ENCODE measurements at regions not wholly inside any gene's neighbourhood (a gene's known extent, or its start where the extent isn't known, plus 50 kb on each side); places are given as distances from the start of the nearest gene placed in this dataset.

DNA sequence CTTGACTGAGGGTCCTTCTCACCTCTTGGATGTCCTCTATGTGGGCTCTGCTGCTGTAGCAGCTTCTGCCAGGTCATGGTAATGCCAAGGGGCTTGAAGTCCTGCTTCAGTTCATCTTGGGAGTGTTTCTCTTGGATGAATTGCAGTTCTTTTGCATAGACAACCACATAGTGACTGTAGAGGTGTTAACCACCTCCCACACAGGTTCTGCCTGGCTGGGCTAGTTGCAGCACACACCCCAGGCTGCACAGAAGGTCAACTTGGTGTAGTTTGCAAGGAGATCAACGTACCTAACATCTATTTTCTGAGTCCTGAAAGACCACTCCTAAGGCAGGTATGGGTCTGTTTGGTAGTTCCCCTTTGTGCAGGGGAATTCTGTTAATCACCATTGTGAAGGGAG, 108.1 kb downstream of the ADCYAP1 start:
- Histone ChIP-seq H3K36me3 (ENCODE audit: low read depth) (no peaks in the 10 kb centered on the region), H3K4me3 (ENCODE audit: severe bottlenecking) (no peak overlapping the region), H3K27me3 (ENCODE audit: insufficient read depth, poor library complexity, severe bottlenecking) (no peaks in the 10 kb centered on the region), H3K27ac (ENCODE audit: poor library complexity, severe bottlenecking) (no peak overlapping the region), H3K4me1 (ENCODE audit: insufficient read depth, poor library complexity, severe bottlenecking) (peaks cover 5% of the 10 kb centered on the region), H3K9me3 (ENCODE audit: severe bottlenecking) (no peaks in the 10 kb centered on the region)
- ATAC-seq (ENCODE audit: low read depth) (no peak), DNase-seq (ENCODE audit: low spot score) (no peak)
- TF ChIP-seq, protein P1, sequence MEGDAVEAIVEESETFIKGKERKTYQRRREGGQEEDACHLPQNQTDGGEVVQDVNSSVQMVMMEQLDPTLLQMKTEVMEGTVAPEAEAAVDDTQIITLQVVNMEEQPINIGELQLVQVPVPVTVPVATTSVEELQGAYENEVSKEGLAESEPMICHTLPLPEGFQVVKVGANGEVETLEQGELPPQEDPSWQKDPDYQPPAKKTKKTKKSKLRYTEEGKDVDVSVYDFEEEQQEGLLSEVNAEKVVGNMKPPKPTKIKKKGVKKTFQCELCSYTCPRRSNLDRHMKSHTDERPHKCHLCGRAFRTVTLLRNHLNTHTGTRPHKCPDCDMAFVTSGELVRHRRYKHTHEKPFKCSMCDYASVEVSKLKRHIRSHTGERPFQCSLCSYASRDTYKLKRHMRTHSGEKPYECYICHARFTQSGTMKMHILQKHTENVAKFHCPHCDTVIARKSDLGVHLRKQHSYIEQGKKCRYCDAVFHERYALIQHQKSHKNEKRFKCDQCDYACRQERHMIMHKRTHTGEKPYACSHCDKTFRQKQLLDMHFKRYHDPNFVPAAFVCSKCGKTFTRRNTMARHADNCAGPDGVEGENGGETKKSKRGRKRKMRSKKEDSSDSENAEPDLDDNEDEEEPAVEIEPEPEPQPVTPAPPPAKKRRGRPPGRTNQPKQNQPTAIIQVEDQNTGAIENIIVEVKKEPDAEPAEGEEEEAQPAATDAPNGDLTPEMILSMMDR (IDR thresholded peaks at IDR 0.05; ENCODE audit: poor library complexity, severe bottlenecking) = no peak

DNA sequence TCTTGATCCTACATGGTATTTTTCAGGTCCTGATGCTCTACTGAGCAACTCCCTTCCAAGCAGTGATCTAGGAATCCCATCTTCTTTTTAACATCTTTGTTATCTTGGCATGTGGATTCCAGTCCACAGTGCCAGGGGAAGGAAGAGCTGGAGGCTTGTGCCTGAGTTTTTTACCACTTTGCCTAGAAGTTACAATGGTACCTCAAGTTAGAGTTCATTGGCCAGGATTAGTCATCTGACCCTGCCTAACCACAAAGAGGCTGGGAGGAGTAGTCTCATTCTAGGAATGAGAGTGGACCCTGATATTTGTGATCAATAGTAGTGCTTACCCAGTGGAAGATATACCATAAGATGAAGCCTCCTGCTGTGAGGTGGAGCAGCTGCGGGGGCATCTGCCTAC, 109.3 kb downstream of the ADCYAP1 start:
- Histone ChIP-seq H3K27ac (ENCODE audit: poor library complexity, severe bottlenecking) (no peak overlapping the region), H3K9me3 (ENCODE audit: severe bottlenecking) (no peaks in the 10 kb centered on the region), H3K27me3 (ENCODE audit: insufficient read depth, poor library complexity, severe bottlenecking) (no peaks in the 10 kb centered on the region), H3K36me3 (ENCODE audit: low read depth) (no peaks in the 10 kb centered on the region), H3K4me3 (ENCODE audit: severe bottlenecking) (no peak overlapping the region), H3K4me1 (ENCODE audit: insufficient read depth, poor library complexity, severe bottlenecking) (peaks cover 5% of the 10 kb centered on the region)
- no peak for DNase-seq (ENCODE audit: low spot score)
- ATAC-seq (ENCODE audit: low read depth) = no peak
- TF ChIP-seq, protein P1 (IDR thresholded peaks at IDR 0.05; ENCODE audit: poor library complexity, severe bottlenecking) = no peak

DNA sequence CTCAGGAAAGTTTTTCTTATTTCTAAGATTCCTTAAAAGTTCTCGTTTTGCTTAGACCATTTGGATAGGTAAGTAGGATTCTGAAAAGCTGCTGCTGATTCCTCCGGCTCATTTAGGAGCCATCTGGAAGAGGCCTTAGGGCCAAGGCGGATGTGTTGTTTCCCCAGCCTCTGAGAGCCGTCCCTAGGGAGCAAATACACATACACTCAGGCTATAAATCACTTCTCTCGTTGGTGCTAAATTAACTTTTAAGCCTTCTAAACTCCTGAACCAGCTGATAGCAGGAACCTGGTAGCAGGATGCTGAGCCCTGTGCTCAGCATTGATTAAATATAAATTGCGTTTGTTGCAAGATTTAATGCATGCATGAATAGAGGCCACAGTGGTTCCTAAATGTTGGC, 109.8 kb downstream of the ADCYAP1 start:
- Histone ChIP-seq H3K36me3 (ENCODE audit: low read depth) (no peaks in the 10 kb centered on the region), H3K27me3 (ENCODE audit: insufficient read depth, poor library complexity, severe bottlenecking) (no peaks in the 10 kb centered on the region), H3K4me1 (ENCODE audit: insufficient read depth, poor library complexity, severe bottlenecking) (peaks cover 5% of the 10 kb centered on the region), H3K9me3 (ENCODE audit: severe bottlenecking) (no peaks in the 10 kb centered on the region), H3K4me3 (ENCODE audit: severe bottlenecking) (no peak overlapping the region), H3K27ac (ENCODE audit: poor library complexity, severe bottlenecking) (no peak overlapping the region)
- no peak for DNase-seq (ENCODE audit: low spot score)
- ATAC-seq (ENCODE audit: low read depth) = no peak
- TF ChIP-seq, protein P1 (IDR thresholded peaks at IDR 0.05; ENCODE audit: poor library complexity, severe bottlenecking) = no peak

DNA sequence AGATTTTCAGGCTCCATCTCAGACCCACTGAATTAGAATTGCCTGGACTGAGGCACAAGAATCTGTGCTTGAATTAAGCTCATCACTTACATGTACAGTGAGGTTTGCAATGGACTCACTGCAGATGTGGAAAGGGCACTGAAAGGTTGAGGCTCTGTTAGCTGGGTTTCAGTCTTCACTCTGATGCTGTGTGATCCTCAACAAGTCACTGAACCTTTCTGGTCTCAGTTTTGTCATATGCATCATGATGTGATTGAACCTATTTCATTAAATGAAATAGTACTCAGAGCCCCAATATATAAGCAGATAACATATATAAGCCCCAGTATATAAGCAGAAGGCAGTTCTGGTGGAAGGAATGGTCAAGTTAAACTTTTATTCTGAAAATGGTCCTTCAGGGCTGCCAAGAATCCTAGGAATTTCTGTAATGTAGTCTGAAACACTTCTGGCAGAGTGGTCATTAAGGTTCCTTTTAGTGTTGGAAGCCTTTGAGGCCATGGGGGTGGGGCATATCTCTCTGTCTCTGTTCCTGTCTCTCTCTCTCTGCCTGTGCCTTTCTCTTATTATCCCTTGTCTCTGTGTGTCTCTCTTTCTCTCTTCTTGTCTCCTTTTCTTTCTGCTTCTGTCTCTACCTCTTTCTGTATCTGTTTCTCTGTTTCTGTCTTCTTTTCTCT, 110.4 kb downstream of the ADCYAP1 start:
- Histone ChIP-seq H3K36me3 (ENCODE audit: low read depth) (no peaks in the 10 kb centered on the region), H3K27me3 (ENCODE audit: insufficient read depth, poor library complexity, severe bottlenecking) (no peaks in the 10 kb centered on the region), H3K4me1 (ENCODE audit: insufficient read depth, poor library complexity, severe bottlenecking) (peaks cover 5% of the 10 kb centered on the region), H3K9me3 (ENCODE audit: severe bottlenecking) (no peaks in the 10 kb centered on the region), H3K4me3 (ENCODE audit: severe bottlenecking) (no peak overlapping the region), H3K27ac (ENCODE audit: poor library complexity, severe bottlenecking) (no peak overlapping the region)
- TF ChIP-seq, protein P1 (IDR thresholded peaks at IDR 0.05; ENCODE audit: poor library complexity, severe bottlenecking) = no peak
- DNase-seq (ENCODE audit: low spot score) = no peak
- ATAC-seq (ENCODE audit: low read depth) = no peak

DNA sequence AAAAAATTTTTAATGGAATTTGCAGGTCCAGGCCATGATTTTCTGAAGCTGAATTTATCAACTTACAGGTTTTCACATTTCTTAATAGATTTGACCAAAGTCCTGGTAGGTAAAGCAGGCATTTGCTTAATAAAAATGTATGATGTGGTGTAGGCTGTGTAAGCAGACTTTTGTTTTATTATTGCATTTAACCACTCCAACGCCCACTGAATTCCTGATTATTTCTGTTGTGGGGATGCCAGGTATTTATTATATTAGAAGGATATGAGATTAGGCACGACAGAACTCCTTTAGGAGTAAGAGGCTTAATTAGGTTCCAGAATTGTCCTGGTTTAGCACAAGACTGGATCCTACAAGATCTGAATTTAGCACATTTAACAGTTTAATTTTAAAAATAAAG, 111.1 kb downstream of the ADCYAP1 start:
- H3K9me3 ChIP-seq (ENCODE audit: severe bottlenecking) = no peaks in the 10 kb centered on the region
- H3K4me1 ChIP-seq (ENCODE audit: insufficient read depth, poor library complexity, severe bottlenecking) = peaks cover 5% of the 10 kb centered on the region
- H3K4me3 ChIP-seq (ENCODE audit: severe bottlenecking) = no peak overlapping the region
- DNase-seq (ENCODE audit: low spot score) (no peak), ATAC-seq (ENCODE audit: low read depth) (no peak)
- H3K36me3 ChIP-seq (ENCODE audit: low read depth) = no peaks in the 10 kb centered on the region
- H3K27me3 ChIP-seq (ENCODE audit: insufficient read depth, poor library complexity, severe bottlenecking) = no peaks in the 10 kb centered on the region
- TF ChIP-seq, protein P1 (IDR thresholded peaks at IDR 0.05; ENCODE audit: poor library complexity, severe bottlenecking) = no peak
- no peak overlapping the region for H3K27ac ChIP-seq (ENCODE audit: poor library complexity, severe bottlenecking)
